ENCODE measurements at regions not wholly inside any gene's neighbourhood (a gene's known extent, or its start where the extent isn't known, plus 50 kb on each side); places are given as distances from the start of the nearest gene placed in this dataset.

DNA sequence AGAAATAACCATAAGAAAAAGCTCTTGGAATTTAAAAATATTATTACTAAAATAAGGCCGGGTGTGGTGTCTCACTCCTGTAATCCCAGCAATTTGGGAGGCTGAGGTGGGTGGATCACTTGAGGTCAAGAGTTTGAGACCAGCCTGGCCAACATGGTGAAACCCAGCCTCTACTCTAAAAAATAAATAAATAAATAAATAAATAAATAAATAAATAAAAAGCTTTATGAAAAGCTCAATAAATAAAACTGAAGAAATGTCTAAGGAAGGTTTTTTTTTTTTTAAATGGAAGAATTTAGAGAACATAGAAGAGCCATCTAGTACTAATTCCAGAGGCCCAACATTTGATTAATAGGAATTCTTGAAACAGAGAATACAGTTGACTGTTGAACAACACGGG lies 249.1 kb upstream of the PROX1 start:
- Mint-ChIP-seq H3K4me1 (no peaks in the 10 kb centered on the region), H3K9me3 (peaks cover 3% of the 10 kb centered on the region), H3K27me3 (no peaks in the 10 kb centered on the region), H3K36me3 (no peaks in the 10 kb centered on the region), H3K4me3 (no peak overlapping the region), H3K27ac (no peak overlapping the region)
- DNase-seq, result no peak
- no peak for ATAC-seq (ENCODE audit: low read depth)
- POLR2A ChIA-PET, result no interaction called here

DNA sequence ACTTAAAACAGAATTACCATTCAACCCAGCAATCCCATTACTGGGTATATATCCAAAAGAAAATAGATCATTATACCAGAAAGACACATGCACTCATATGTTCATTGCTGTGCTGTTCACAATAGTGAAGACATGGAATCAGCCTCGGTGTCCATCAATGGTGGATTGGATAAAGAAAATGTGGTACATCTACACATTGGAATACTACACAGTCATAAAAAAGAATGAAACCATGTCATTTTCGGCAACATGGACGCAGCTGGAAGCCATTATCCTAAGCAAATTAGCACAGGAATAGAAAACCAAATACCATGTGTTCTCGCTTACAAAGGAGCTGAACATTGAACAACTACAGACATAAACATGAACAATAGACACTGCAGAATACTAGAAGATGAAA lies 244.8 kb upstream of the PROX1 start:
- H3K4me3 Mint-ChIP-seq, result no peak overlapping the region
- POLR2A ChIA-PET, result no interaction called here
- no peak for ATAC-seq (ENCODE audit: low read depth)

DNA sequence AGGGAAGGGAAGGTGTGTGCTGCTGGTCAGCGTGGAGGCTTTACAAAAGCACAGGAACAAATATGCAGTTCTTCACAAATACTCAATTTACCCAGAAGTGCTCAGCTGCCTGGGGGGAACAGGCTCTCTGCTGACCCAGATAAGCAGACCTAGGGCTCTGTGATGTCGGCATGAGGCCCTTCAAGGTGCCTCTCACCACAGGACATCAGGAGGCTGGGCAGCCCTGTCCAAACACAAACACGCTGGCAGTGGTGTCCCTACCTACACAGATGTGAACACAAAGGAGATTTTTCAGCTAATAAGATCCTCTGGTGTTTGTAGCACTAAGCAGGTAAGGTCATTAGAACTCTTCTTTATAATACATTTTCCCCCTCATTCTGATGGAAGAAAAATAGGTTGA lies 243.0 kb upstream of the PROX1 start:
- POLR2A ChIA-PET, result no interaction called here
- no peak overlapping the region for H3K27ac Mint-ChIP-seq
- H3K4me1 Mint-ChIP-seq, result no peaks in the 10 kb centered on the region
- DNase-seq (no peak), ATAC-seq (ENCODE audit: low read depth) (no peak)
- H3K4me3 Mint-ChIP-seq, result no peak overlapping the region
- H3K9me3 Mint-ChIP-seq, result peaks cover 3% of the 10 kb centered on the region
- no peaks in the 10 kb centered on the region for H3K36me3 Mint-ChIP-seq
- H3K27me3 Mint-ChIP-seq, result peaks cover 2% of the 10 kb centered on the region

More for the DNA sequence above, 244.8 kb upstream of the PROX1 start:
- Mint-ChIP-seq H3K4me1 (no peaks in the 10 kb centered on the region), H3K27ac (no peak overlapping the region), H3K36me3 (no peaks in the 10 kb centered on the region), H3K27me3 (peaks cover 2% of the 10 kb centered on the region), H3K9me3 (peaks cover 3% of the 10 kb centered on the region)
- no peak for DNase-seq

DNA sequence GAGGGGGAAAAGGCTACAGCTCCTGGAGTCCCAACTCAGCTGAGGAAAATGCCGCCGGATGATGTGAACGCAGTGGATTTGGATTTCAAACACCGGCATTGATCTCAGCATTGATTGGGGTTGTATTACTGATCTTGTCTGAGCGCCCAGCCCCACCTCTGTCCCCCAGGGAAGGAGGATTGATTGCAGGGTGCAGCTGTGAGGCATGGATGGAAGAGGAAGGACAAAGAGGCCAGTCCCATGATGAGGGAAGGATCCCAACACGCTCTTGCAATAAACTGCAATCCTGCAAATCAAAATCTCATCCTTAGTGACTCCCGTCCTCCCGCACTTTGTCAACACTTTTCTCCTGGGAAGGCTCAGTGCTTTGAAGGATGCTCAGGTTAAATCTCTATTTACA lies 242.3 kb upstream of the PROX1 start:
- no peak overlapping the region for H3K27ac Mint-ChIP-seq
- no peak for ATAC-seq (ENCODE audit: low read depth)
- no peak overlapping the region for H3K4me3 Mint-ChIP-seq
- peaks cover 3% of the 10 kb centered on the region for H3K9me3 Mint-ChIP-seq
- no peaks in the 10 kb centered on the region for H3K36me3 Mint-ChIP-seq
- POLR2A ChIA-PET, result no interaction called here
- peaks cover 2% of the 10 kb centered on the region for H3K27me3 Mint-ChIP-seq
- no peak for DNase-seq
- no peaks in the 10 kb centered on the region for H3K4me1 Mint-ChIP-seq

DNA sequence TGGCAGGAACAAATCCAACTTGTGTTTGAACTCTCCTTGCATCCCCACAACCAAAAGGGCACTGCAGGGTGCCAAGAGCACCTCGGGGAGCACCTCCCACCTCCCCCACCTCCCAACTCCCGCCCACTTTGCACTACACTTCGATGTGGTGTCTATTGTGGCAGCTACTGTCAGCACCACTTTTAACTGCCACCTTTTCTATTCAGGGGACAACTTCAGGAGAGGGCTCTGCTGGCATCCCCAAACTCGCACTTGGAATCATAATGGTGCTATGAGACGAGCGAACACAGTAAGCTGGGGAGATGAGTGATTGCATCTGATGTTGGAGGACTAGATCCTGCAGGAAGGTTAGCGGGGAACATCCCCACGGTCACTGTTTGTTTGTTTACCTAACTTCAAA lies 238.2 kb upstream of the PROX1 start:
- no peak overlapping the region for H3K4me3 Mint-ChIP-seq
- H3K27ac Mint-ChIP-seq, result no peak overlapping the region
- H3K4me1 Mint-ChIP-seq, result no peaks in the 10 kb centered on the region
- H3K9me3 Mint-ChIP-seq, result no peaks in the 10 kb centered on the region
- H3K27me3 Mint-ChIP-seq, result peaks cover 2% of the 10 kb centered on the region
- POLR2A ChIA-PET, result no interaction called here
- no peak for ATAC-seq (ENCODE audit: low read depth)
- H3K36me3 Mint-ChIP-seq, result no peaks in the 10 kb centered on the region
- DNase-seq, result no peak

DNA sequence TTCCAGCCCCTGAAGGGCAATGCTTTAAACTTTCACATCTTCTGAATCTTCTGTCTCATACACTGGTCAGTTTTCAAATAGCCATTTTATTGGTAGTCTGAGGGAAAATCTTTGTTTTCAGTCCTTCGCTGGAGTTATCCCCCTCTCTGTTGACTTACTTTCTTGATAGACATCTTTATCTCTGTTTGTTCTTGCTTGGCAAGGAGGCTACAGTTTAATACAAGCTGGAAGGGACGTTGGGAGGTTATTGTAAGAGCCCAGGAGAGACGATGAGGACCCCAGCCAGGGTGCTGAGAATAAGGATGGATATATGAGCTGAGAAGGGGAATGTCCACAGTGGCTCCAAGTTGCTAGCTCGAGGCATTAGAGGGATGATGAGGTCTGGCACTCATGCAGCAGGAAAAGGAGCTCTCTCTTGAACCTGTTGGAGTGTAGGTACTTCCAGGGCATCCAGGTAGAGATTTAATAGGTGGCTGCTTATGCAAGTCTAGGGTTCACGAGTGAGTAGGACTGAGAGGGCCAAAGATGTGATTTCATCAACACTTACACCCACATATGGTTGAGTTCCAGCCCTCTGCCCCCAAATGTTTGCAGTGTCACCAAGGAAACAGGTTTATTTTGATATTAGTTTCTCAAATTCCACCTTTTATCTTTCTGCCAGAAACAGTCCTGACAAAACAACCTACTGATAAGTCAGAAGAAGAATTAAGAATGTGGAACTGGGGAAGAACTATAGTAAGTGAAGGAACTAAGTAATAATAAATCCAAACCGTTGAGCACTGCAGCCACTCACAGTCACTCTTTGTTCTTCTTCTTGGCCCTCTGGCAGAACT lies 237.3 kb upstream of the PROX1 start:
- DNase-seq (no peak), ATAC-seq (ENCODE audit: low read depth) (no peak)
- POLR2A ChIA-PET, result no interaction called here
- Mint-ChIP-seq H3K27ac (no peak overlapping the region), H3K4me1 (no peaks in the 10 kb centered on the region), H3K9me3 (no peaks in the 10 kb centered on the region), H3K4me3 (no peak overlapping the region), H3K36me3 (no peaks in the 10 kb centered on the region), H3K27me3 (no peaks in the 10 kb centered on the region)

DNA sequence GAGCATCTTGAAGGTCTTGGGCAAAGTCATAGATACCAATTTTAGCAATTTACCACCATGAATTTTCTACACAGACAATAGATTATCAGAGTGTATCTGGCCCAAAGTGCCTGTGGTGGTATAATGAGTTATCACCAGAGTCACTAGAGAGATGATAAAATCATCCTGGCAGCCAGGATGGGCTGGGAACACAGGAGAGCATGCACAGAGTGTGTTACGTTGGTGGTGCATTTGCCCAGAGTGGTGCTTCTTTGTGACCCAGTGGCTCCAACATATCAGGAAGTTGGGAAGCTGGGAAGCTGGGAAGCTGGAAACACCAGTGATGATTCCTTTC lies 236.7 kb upstream of the PROX1 start:
- Mint-ChIP-seq H3K4me3 (no peak overlapping the region), H3K9me3 (no peaks in the 10 kb centered on the region), H3K27me3 (no peaks in the 10 kb centered on the region), H3K36me3 (no peaks in the 10 kb centered on the region), H3K27ac (no peak overlapping the region), H3K4me1 (no peaks in the 10 kb centered on the region)
- ATAC-seq (ENCODE audit: low read depth) (no peak), DNase-seq (no peak)
- POLR2A ChIA-PET, result no interaction called here

DNA sequence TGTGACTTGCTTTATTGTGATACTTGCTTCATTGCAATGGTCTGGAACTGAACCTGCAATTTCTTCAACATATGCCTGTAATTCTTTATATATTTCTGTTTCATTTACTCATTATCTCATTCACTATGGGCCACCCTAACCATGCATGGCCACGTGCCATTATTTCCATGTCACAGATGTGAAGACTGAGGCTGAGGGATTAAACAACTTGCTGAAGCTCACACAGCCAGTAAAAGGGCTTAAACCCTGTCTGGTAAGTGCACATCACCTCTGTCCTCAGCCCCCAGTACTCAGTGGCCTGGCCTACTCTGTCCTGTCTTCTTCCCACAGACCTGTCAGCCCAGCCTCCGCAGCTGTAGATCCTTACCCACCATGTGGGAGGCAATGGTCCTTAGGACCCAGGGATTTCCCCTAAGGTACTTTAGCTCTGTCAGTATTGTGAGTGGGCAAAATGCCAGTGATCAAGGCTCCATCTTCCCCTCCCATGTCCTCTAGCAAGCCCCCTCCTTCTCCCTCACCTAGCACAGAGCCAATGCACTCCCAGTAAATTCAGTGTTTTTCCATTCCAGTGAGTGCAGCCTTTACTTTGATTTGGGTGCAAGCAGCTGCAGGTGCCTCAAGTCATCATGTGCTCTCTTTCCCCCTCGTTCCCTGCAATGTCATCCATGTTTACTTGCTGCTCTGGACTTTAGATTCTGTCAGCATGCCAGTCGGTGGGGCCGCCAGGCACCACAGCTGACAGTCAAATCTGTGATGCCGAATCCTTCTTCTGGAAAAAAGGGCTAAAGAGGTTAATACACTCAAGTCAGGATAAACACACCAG lies 228.2 kb upstream of the PROX1 start:
- ATAC-seq (ENCODE audit: low read depth) (no peak), DNase-seq (no peak)
- POLR2A ChIA-PET, result no interaction called here
- H3K9me3 Mint-ChIP-seq, result no peaks in the 10 kb centered on the region
- no peaks in the 10 kb centered on the region for H3K36me3 Mint-ChIP-seq
- no peaks in the 10 kb centered on the region for H3K27me3 Mint-ChIP-seq
- no peak overlapping the region for H3K4me3 Mint-ChIP-seq
- H3K4me1 Mint-ChIP-seq, result peaks cover 3% of the 10 kb centered on the region
- no peak overlapping the region for H3K27ac Mint-ChIP-seq

DNA sequence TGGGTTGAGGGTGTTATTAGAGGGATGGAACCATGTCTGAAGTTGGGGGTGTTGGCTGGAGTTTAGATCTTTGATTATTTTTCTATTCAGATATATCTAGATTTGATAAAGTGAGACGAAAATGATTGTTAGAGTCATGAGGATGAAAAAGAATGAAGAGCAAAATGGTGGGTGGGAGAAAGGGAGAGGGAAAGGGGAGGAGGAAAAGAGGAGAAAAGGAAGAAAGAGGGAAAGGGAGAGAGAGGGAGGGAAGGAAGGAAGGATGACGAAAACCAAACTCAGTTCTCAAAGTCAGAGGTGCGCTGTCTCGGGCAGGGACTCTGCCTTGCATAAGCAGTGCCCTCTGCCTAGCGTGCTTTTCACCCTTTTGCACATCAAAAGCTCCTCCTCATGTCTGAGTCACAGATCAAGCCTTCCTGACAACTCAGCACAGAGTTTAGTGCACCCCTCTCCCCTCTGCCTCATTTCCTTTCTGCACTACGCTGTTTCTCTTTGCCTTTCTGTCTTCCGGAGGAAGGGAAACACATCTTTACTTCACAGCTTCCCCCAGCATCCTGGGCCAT lies 225.8 kb upstream of the PROX1 start:
- Mint-ChIP-seq H3K9me3 (peaks cover 3% of the 10 kb centered on the region), H3K27ac (peak overlapping the region; percentile 55), H3K4me1 (peaks cover 3% of the 10 kb centered on the region), H3K4me3 (peak overlapping the region; percentile 20), H3K27me3 (no peaks in the 10 kb centered on the region), H3K36me3 (no peaks in the 10 kb centered on the region)
- DNase-seq (no peak), ATAC-seq (ENCODE audit: low read depth) (peak; percentile 98)
- POLR2A ChIA-PET, result no interaction called here

DNA sequence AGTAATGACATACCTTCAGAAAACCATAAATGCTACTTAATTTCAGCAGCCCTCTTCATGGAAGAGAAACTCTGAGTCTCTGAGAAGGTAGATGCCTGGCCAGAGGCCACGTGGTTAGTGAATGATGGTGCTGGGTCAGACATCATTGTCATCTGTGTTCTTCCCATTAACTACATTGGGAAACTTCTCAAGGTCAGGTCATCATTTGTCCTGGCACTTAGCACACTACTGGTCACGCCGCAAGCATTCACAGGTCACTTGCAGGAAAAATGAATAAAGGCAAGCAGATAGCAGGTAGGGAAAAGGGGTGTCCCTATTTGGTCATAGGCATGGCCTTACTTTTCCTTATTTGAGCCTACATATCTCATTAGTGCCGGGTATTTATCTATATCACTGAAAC lies 220.1 kb upstream of the PROX1 start:
- H3K27ac Mint-ChIP-seq, result no peak overlapping the region
- ATAC-seq (ENCODE audit: low read depth) (no peak), DNase-seq (no peak)
- H3K27me3 Mint-ChIP-seq, result no peaks in the 10 kb centered on the region
- peaks cover 3% of the 10 kb centered on the region for H3K9me3 Mint-ChIP-seq
- POLR2A ChIA-PET, result no interaction called here
- H3K4me3 Mint-ChIP-seq, result no peak overlapping the region
- no peaks in the 10 kb centered on the region for H3K36me3 Mint-ChIP-seq
- H3K4me1 Mint-ChIP-seq, result no peaks in the 10 kb centered on the region

DNA sequence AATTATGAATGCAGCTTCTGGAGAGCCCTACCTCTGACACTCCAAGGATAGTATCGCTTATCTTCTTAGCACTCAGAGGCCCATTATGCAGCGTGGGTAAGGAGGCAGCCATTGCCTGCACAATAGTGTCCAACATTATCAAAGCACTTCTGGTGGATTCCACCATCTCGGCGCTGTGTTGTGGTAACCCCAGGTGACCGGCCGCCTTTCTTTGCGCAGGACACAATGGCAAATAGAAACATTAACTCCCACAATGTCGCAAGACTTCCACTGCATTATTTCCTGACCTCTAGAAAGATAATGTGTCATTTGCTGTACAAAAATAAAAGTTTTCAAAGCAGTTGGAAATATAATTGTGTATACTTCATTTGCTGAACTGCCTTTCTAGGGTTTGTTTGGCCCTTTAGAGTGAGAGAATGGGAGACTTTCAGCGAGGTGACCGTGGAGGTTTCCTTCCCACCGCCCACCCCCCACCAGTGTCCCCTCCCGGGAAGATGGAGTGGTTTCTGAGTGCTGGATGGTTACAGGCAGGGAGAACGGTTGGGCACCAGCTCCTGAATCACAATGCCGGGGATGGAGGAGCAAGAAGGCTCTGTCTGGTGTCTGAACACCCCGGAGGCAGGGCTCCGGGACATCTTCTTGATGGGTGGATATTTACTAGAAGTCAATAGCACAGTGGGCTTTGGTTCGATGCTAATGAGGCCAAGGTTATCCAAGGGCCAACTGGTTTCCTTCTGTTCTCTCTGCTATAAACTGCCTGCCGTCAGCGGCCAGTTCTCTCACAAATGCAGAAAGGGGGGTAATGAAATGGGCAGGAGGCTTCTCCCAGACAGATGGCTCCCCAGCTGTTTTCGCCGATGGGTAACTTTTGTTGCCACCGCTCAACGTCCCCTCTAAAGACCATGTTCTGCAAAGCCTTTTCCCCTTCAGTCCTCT lies 215.4 kb upstream of the PROX1 start:
- Mint-ChIP-seq H3K4me3 (no peak overlapping the region), H3K27ac (no peak overlapping the region), H3K27me3 (no peaks in the 10 kb centered on the region), H3K36me3 (no peaks in the 10 kb centered on the region), H3K9me3 (peaks cover 2% of the 10 kb centered on the region), H3K4me1 (no peaks in the 10 kb centered on the region)
- DNase-seq, result no peak
- ATAC-seq (ENCODE audit: low read depth), result no peak
- POLR2A ChIA-PET, result no interaction called here

DNA sequence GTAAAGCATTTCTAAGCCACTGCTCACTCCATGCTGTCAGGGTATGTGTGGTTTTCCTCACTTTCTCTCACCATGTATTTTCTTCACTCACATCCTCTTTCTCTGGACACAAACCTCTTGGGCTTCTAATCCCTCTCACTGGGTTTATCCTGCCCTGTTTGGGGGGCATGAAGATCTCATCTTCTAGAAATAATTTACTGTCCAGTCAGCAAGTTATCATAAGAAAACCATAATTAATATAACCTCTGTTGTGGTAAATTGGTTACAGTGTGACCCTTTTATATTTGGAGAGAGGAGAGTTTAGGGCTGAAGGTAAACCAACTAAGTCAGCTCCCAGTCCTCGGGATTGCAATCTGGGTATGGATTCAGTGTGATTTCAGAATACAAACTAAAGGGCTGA lies 213.8 kb upstream of the PROX1 start:
- DNase-seq (no peak), ATAC-seq (ENCODE audit: low read depth) (no peak)
- no peak overlapping the region for H3K4me3 Mint-ChIP-seq
- POLR2A ChIA-PET, result no interaction called here
- peaks cover 2% of the 10 kb centered on the region for H3K9me3 Mint-ChIP-seq
- no peaks in the 10 kb centered on the region for H3K36me3 Mint-ChIP-seq
- no peaks in the 10 kb centered on the region for H3K27me3 Mint-ChIP-seq
- H3K4me1 Mint-ChIP-seq, result no peaks in the 10 kb centered on the region
- no peak overlapping the region for H3K27ac Mint-ChIP-seq

DNA sequence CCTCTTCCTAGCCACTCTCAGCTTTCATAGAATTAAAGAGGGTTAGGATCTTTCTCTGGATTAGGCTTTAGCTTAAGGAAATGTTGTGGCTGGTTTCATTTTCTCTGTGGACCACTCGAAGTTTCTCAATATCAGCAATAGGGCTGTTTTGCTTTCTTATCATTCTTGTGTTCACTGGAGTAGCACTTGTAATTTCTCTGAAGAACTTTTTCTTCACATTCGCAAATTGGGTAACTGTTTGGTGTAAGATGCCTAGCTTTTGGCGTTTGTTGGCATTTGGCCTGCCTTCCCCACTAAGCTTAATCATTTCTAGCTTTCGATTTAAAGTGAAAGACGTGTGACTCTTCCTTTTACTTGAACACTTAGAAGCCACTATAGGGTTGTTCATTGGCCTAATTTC lies 210.8 kb upstream of the PROX1 start:
- peaks cover 2% of the 10 kb centered on the region for H3K9me3 Mint-ChIP-seq

More for the DNA sequence above, 210.8 kb upstream of the PROX1 start:
- Mint-ChIP-seq H3K4me3 (no peak overlapping the region), H3K27me3 (no peaks in the 10 kb centered on the region), H3K36me3 (no peaks in the 10 kb centered on the region), H3K27ac (no peak overlapping the region), H3K4me1 (no peaks in the 10 kb centered on the region)
- ATAC-seq (ENCODE audit: low read depth) (no peak), DNase-seq (no peak)
- POLR2A ChIA-PET, result no interaction called here
